DOHH2 (cell line): ENCODE measurements at regions not wholly inside any gene's neighbourhood (a gene's known extent, or its start where the extent isn't known, plus 50 kb on each side); places are given as distances from the start of the nearest gene placed in this dataset.

Source experiments
- H3F3A ChIP-seq: fragments of 200-600 bp; sonication (generic), shearing (Covaris generic); 2 replicates; pipeline ENCODE4 v1.6.0; 2016; ENCODE audit warnings: antibody characterized with exemption, mild to moderate bottlenecking; ENCODE audit not compliant: control insufficient read depth, insufficient read depth
- H3K27ac ChIP-seq: fragments of 200-600 bp; sonication (generic); 2 replicates; pipeline ENCODE4 v1.5.1; 2014; ENCODE audit warnings: low read depth, mild to moderate bottlenecking, low read length, moderate library complexity
- H3K27me3 ChIP-seq: fragments of 200-600 bp; sonication (generic); 2 replicates; pipeline ENCODE4 v1.6.1; 2014; ENCODE audit warnings: mild to moderate bottlenecking, low read length, mixed read lengths; ENCODE audit not compliant: control insufficient read depth
- H3K36me3 ChIP-seq: fragments of 200-600 bp; sonication (generic); 2 replicates; pipeline ENCODE4 v1.6.1; 2014; ENCODE audit warnings: mild to moderate bottlenecking, low read length, moderate library complexity, mixed read lengths; ENCODE audit not compliant: control insufficient read depth
- H3K4me1 ChIP-seq: fragments of 200-600 bp; sonication (generic); 2 replicates; pipeline ENCODE4 v1.6.1; 2014; ENCODE audit warnings: mild to moderate bottlenecking, low read length, mixed read lengths; ENCODE audit not compliant: control insufficient read depth
- H3K4me2 ChIP-seq: fragments of 200-600 bp; sonication (generic); 2 replicates; pipeline ENCODE4 v1.6.0; 2014; ENCODE audit warnings: mild to moderate bottlenecking, low read length, moderate library complexity
- H3K4me3 ChIP-seq: fragments of 200-600 bp; sonication (generic); 2 replicates; pipeline ENCODE4 v1.5.1; 2014; ENCODE audit warnings: mild to moderate bottlenecking, low read length, mixed read lengths
- H3K79me2 ChIP-seq: fragments of 200-600 bp; sonication (generic); 2 replicates; pipeline ENCODE4 v1.6.1; 2014; ENCODE audit warnings: mild to moderate bottlenecking, low read length, mixed read lengths; ENCODE audit not compliant: control insufficient read depth
- H3K9me2 ChIP-seq: fragments of 200-600 bp; sonication (generic); replicated peaks from 2 replicates; pipeline ENCODE4 v1.6.1; 2014; ENCODE audit warnings: mild to moderate bottlenecking, low read length, mixed read lengths; ENCODE audit not compliant: control insufficient read depth
- H3K9me3 ChIP-seq: fragments of 200-600 bp; sonication (generic); 2 replicates; pipeline ENCODE4 v1.6.1; 2014; ENCODE audit warnings: antibody characterized with exemption, low read length, mixed read lengths; ENCODE audit not compliant: control insufficient read depth, insufficient read depth
- H4K20me1 ChIP-seq: fragments of 200-600 bp; sonication (generic); 2 replicates; pipeline ENCODE4 v1.6.0; 2014; ENCODE audit warnings: low read depth, mild to moderate bottlenecking, antibody characterized with exemption, low read length, moderate library complexity; ENCODE audit not compliant: control insufficient read depth, insufficient read depth
- CTCF ChIP-seq: fragments of 200-600 bp; sonication (generic); IDR thresholded peaks from one replicate; pipeline ENCODE4 v1.5.1; 2014; ENCODE audit warnings: antibody characterized with exemption, mild to moderate bottlenecking, low read depth, low read length; ENCODE audit not compliant: poor library complexity, severe bottlenecking
- EZH2phosphoT487 ChIP-seq: fragments of 200-600 bp; sonication (generic); IDR thresholded peaks from 2 replicates; pipeline ENCODE4 v1.6.1; 2017; ENCODE audit warnings: borderline replicate concordance, mild to moderate bottlenecking, antibody characterized with exemption, low read length, moderate library complexity, mixed read lengths

DNA sequence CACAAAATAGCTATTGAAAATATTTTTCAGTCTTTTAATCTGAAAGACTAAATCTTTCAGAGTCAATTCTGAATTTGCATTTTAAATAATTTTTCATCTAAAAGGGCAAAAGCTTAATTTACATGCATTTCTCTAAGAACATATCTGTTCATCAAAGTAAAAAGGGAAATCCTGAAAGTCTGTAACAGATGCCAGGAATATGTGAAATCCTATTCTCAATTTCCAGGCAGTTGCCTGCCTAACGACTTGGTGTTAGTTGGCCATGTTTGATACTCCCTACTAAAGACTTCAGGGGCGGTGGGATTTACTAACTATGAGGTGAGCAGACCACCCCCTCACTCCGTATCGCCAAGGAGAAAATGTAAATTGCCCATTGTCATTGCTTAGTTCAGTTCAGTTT is 136.8 kb downstream of the KIT start:
- Histone ChIP-seq H3K4me1 (no peaks in the 10 kb centered on the region), H3F3A (no peaks in the 10 kb centered on the region), H4K20me1 (no peaks in the 10 kb centered on the region), H3K9me3 (no peaks in the 10 kb centered on the region), H3K27ac (no peak overlapping the region), H3K4me3 (no peak overlapping the region), H3K79me2 (no peaks in the 10 kb centered on the region), H3K27me3 (no peaks in the 10 kb centered on the region), H3K36me3 (no peaks in the 10 kb centered on the region), H3K4me2 (no peak overlapping the region), H3K9me2 (no peaks in the 10 kb centered on the region)
- no peak for TF ChIP-seq EZH2phosphoT487
- TF ChIP-seq CTCF = no peak

DNA sequence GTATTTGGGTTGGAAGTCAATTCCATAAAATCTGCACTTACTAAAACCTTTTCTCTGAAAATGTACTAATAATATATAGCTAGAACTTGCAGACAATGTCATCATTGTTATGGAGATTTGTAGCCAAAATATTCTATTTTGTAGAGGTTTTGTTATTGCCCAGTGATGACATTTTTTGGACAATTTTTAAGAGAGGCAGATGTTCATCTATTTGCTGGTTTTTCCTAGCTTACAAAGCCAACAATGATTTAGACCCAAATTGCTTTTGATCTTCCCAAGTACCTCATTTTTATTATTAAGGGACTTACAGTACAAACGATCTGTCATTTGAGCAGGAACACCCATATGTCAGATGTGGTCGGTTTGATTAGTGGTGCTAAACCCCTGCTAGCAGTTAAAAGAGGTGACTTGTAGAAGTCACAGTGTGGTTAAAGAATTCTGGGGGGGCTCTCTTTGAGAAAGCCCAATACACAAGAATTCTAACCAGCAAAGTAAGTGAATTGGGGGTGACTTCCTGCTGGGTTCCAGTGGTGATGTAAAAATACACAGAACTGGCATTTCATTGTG is 136.2 kb downstream of the KIT start:
- no peak overlapping the region for H3K4me2 ChIP-seq
- TF ChIP-seq CTCF (no peak), EZH2phosphoT487 (no peak)
- H4K20me1 ChIP-seq = no peaks in the 10 kb centered on the region
- H3K9me2 ChIP-seq = no peaks in the 10 kb centered on the region
- H3K79me2 ChIP-seq = no peaks in the 10 kb centered on the region
- no peaks in the 10 kb centered on the region for H3K9me3 ChIP-seq
- H3K4me3 ChIP-seq = no peak overlapping the region
- H3F3A ChIP-seq = no peaks in the 10 kb centered on the region
- H3K36me3 ChIP-seq = no peaks in the 10 kb centered on the region
- H3K4me1 ChIP-seq = no peaks in the 10 kb centered on the region
- no peak overlapping the region for H3K27ac ChIP-seq
- H3K27me3 ChIP-seq = no peaks in the 10 kb centered on the region
